DLD1 (cell line): ENCODE measurements at regions not wholly inside any gene's neighbourhood (a gene's known extent, or its start where the extent isn't known, plus 50 kb on each side); places are given as distances from the start of the nearest gene placed in this dataset.
"Not testable (repeated sequence)": the region's sequence is repeated elsewhere in the genome, so short reads cannot be mapped to it uniquely, and the experiment has no call there.

Source experiments
- in situ Hi-C: cut with HindIII; loops from 2 replicates; pipeline ENCODE4 v1.10.0; 2017; ENCODE audit warnings: low sequenced_read_pairs

DNA sequence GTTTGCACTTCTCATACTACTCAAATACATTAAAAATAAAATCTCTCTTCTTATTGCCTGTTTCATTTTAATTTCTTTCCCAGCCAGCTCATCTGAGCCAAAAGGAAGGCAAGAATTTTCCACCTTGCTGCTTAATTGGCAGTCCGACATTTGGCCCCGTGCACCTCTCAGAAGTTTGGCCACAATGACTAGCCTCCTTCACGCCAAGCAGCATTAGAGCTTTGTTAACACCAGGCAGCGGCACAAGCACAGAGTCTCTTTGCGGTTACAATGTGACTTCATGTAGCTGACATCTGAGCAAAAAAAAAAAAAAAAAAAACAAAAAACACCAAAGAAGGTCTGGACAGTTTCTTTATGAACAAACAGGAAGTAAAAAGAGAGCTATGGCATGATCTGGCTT, 248.9 kb downstream of the OSR1 start:
- in situ Hi-C loops, result no loop called here

DNA sequence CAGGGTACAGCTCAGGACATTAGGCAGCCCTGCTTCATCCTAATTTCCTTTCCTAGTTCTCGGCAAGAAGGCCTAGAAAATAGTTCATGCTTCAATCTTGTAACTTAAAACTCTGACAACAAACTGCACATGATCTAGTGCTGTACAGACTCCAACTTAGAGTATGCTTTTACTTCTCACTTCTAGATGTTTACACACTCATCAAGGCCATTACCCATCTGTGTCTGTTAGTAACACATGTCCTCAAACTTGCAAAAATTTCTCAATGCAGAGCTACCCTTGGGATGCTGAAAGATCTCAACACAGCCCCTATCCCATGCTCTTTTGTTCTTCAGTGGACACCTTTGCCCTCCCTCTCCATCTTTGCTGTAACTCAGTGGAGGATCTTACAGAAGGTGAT, 252.0 kb downstream of the OSR1 start:
- in situ Hi-C loops, result no loop called here

DNA sequence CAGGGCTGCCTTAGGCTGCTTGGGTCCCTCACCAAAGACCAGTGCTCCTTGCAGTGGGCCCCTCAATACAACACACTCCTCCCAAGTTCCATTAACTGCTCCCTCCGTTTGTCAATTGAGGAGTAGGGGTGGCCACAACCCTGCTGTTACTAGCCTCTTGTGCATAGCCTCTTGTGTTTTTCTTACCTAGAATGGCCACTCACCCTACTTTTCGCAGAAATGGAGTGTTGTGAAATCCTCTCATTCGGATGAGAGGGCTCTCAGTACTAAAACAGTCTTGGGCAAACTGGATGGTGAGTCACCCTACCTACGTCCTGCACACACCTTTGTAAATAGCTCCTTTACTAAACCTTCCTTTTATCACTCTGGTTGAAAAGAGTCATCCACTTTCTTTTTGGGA, 253.9 kb downstream of the OSR1 start:
- in situ Hi-C loops, result no loop called here

DNA sequence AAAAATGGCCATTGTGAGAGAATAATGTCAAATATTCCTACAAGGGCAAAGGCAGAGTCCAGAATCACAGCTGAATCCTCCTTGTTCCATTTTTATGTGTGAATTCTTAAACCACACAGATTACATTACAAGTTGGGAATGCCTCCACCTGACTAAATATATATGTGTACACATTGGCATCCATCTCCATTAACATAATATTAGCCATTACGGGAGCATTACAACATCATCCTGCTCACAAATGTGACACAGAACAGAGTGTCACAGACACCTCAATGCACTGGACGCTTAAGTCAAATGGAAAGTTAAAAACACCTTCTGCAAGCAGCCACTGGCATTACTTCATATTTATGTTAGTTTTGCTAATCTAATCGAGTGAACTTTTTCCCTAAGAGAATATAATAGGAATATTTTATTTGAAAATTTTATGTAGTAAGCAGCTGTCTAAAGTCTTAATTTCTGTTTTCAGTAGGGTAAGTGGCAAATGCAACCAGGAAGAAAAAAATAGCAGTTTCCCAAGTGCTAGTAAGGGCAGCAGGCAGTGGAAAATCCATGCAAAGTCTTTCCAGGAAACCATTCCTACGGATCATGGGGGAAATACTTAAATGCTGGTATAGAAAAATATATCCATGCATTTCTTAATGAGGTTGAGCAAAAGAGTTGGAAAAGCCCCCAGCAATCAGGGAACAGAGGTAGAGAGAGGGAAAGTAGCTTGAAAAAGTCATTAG, 255.6 kb downstream of the OSR1 start:
- in situ Hi-C loops, result no loop called here

DNA sequence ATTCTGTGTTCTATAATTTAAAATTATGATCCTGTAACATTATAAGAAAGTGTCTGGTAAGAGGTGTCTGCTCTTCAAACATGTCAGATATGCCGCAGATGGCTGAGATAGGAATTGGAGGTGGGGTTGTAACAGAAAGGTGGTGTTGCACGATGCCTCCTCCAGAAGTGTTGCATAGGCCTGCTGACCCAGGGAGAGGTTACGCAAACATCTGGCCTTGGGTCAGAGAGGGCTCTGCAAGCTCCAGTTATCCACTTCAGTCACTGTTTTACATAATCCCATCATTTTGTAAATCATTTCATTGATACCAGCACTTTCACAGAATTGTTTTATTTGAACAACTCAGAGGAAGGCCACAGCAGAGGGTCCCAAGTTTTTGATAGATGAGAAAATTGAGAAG, 256.5 kb downstream of the OSR1 start:
- in situ Hi-C loops, result no loop called here

DNA sequence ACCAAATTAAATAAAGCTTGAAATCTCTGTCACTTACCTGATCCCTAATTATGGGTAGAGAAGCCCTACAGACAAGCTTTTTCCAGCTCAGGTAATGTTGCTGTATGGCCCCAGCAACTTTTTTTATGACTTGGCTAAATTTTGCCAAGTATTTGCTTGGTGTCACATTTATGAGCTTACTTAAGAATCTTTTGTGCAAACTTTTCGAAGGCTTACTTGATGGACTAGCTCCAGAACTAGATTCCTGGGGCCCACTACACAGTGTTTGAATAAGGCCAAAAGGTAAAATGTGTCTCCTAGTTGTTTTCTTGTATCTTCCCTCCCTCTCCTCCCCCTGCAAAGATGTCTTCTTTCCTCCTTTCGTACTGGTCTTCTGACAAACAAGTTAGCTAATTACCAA, 257.9 kb downstream of the OSR1 start:
- in situ Hi-C loops, result no loop called here

DNA sequence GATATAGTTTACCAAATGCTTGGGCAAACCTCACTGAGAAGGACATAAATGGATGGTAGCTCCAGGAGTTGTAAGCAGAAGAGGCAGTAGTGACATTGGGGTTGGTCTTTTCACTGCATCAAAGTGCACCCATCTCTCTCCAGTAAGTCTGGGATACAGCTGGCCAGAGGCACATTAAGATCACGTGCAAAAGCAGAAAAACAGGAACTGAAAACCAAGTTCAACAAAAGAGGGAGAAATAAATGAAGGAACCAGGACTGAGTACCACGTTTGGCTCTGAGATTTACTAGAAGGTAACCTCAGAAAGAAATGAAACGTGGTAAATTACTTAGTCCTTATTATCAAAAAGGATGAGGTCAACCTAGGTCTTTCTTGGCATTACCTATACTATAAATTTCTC, 259.2 kb downstream of the OSR1 start:
- in situ Hi-C loops, result no loop called here

DNA sequence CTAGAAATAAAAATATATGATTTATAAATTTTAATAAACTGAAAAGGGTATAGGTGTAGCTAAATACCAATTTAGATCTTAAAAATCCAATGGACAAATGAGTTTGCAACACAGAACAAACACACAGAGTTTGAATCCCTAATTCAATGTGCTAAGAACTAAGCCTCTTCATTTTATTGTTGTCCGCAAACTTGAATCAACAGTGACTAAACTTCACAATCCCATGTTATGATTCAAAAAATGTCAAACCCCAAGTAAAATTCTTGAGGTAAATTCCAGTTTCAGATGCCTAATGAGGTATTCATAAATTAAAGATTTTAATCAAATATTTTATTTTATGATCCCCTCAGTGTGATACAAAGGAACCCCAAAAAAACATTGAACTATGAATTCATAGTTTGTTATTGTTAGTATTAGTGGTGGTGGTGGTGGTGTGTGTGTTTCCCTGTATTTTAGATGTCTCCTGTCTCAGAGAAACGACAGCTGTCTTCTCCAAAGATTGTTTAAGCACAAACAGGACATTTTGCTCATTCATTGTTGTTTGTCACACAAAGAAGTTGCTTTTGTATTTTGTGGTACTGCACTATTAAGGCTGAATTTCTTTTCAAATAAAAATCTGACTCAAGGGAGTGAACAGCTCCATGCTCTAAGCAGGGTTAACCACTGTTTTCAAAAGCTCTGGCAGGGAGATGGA, 259.8 kb downstream of the OSR1 start:
- in situ Hi-C loops, result no loop called here

DNA sequence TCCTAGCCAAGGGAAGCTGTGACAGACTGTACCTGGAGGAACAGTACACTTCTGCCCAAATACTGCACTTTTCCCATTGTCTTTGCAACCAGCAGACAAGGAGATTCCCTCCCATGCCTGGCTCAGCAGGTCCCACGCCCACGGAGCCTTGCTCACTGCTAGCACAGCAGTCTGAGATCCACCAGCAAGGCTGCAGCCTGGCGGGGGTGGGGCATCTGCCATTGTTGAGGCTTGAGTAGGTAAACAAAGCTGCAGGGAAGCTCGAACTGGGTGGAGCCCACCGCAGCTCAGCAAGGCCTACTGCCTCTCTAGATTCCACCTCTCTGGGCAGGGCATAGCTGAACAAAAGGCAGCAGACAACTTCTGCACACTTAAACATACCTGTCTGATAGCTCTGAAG, 268.9 kb downstream of the OSR1 start:
- in situ Hi-C loops, result not testable (repeated sequence)

DNA sequence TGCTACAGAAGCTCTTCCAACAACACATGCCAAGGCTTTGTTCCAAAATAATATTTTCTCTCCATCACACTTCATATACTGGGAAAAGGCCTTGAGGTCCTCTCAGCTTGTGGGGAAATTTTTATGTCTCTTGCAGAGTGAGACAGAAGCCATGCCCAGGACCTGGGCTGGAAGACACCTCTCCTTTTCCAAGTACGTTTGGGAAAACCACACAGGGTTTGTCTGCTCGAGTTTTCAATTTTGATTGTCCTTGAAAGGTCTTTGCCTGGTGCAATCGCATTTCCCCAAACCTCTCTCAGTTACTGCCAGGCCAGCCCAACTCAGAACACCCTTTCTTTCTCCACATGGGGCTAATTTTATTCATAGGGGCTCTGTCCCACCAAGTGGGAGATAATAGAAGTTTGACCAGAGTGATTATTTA, 272.2 kb downstream of the OSR1 start:
- in situ Hi-C loops, result no loop called here

DNA sequence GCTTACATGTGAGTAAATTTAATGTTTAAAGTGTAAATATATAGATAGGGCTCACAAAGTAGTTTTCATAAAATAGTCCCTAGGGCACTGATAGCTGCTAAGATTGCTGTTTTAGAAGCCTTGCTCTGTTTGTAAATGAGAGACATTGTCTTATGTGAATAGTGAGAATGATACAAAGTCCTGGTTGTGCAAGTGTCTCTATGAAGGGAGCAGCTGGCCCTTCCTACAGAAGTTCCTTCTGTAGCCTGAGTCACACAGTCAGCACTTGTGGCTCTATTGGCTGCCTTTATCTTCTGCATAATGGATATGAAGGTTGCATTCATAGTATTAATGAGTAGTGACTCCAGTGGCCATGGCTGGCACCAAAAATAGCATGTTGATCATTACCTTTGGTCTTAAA, 279.7 kb downstream of the OSR1 start:
- in situ Hi-C loops, result no loop called here

DNA sequence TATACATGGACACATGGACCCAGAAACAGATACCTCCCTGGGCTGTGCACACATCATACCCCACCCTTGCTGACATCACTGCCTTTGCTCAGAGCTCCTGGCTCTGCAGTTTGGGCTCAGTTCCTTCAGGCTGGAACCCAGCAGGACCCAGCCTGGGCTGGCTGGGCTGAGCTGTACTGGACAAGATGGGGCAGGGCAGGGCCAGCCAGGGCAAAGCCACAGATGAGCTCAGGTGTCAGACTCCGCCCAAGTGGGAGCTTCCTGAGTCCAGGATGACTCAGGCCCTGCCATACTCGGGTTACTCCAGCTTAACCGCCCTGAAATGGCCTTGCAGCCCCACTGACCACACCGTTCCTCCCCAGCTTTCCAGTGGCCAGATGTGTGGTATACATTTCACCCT, 284.9 kb downstream of the OSR1 start:
- in situ Hi-C loops, result no loop called here

DNA sequence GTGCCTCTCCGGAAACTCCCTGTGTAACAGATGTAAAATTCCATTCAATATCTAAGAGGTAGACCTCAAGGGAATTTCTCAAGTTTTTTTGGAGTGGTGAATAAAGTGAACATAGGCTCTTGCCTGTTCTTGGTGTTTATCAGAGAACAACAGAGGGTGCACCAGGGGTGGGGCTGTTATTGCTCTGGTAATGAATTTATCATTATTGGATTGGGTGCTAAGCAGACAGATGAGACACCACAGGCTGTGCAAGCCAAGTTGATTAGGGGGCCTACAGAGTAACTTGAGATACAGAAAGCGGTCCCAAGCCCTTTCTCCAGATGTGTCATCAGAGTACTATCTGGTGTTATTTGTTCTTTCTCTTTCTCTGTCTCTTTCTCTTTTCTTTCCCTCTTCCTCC, 286.3 kb downstream of the OSR1 start:
- in situ Hi-C loops, result no loop called here

DNA sequence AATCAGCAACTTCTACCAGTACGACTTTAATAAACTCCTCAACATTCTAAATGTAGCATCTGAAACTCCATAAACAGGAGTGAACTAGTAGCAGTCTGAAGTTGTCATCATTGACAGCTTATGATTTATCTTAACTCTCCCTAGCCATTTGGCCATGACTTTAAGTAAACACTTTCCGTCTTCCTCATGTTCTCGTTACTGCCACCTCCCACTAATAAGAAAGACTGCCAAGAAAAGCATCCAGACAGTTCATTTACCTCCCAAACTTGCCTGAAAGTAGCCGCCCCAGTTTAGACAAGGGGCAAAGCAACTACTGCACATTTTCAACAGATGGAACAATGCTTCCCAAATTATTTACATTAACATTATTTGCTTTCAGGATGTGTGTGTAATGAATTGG, 287.5 kb downstream of the OSR1 start:
- in situ Hi-C loops, result no loop called here

DNA sequence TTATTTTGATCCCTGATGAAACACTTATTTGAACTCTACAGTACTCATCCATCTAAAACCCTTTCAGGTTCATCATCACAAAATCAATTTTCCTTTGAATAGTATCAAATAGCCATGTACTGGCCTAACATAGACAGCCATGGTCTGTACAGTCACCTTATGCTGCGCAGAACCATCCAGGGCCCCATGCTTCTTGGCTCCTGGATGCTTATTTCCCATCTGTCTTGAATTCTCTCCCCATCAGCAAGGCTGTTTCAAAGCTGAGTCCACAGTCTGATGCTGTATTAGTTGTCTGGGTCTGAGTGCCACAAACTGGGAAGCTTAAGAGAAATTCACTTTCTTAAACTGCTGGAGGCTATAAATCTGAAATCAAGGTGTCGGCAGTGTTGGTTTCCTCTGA, 290.2 kb downstream of the OSR1 start:
- in situ Hi-C loops, result no loop called here

DNA sequence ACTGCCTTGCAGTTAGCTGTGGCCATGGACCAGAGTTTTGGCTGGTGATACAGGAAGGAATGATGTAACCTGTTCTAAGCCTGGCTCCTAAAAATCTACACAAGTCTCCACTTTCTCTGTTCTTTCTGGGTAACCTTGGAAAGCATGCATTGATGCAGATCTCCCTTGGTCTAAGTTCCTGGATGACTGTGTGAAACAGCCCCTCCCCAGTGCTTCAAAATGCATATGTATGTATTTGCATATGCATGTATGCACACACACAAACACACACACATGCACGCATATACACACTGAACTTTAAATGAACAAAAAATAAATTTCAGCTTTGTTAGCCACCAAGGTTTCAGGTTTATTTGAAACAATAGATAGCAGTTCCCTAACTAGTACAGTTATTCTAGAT, 296.1 kb downstream of the OSR1 start:
- in situ Hi-C loops, result no loop called here

DNA sequence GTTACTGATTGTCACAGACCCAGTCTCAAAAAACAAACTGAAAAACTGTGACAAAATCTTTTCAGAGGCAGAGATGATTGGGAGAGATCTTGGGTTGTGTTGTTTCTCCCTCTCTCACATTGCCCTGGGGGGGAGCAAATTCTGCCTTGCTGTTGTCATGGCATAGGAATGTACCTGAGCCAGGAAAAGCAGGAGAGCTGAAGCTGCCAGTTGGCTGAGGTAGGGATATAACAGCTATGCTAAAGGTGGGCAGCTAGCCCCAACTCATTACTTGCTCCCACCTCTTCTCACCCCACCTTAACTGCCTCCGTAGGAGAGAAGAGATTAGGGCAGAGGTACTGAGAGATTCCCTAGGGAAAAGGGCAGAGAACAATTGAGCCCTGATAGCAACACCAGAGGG, 299.3 kb downstream of the OSR1 start:
- in situ Hi-C loops, result no loop called here

DNA sequence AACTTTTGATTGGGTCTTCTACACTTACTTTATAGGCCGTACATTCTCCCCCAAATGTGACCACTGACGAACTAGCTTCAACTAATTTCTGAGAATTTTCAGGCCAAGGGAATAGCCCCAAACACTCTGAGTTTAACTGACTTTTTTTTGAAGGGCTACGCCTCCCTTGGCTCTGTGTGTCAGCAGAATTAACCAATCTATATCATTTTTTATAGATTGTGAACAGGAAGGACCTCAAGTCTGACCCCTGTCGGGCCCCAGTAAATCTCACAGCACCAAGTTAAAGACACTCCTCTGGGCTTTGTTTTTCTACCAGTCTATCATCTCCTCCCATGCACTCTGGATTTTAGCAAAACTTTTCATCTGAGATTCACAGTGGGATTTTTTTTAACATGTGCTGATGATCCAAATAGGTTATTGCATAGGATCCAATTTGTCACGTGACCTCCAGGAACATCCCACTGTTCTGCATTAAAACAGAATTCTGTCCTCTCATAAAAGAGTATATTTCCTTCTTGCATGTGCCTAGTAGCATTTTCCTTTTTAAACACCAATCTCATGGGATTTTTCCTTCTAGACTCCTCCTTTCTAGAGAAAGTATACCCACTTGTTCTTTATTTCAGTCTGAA, 307.1 kb downstream of the OSR1 start:
- in situ Hi-C loops, result no loop called here

DNA sequence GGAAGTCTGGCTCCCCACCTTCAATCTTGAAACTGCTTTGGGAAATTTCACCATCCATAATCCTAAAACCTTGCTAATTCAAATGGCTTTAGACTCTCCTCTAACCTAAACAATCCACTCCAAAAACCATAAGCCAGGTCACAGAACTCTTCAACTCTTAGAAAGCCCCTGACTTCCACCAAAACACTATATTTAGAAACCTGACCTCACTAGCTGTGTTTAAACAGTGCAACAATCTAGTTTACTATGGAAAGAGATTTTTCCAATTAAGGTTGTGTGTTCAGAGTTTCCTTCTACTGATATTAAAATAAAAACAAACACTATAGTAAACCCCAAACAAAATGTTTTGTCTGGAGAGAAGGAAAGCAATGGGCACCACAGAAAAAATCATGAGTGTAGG, 308.1 kb downstream of the OSR1 start:
- in situ Hi-C loops, result no loop called here

DNA sequence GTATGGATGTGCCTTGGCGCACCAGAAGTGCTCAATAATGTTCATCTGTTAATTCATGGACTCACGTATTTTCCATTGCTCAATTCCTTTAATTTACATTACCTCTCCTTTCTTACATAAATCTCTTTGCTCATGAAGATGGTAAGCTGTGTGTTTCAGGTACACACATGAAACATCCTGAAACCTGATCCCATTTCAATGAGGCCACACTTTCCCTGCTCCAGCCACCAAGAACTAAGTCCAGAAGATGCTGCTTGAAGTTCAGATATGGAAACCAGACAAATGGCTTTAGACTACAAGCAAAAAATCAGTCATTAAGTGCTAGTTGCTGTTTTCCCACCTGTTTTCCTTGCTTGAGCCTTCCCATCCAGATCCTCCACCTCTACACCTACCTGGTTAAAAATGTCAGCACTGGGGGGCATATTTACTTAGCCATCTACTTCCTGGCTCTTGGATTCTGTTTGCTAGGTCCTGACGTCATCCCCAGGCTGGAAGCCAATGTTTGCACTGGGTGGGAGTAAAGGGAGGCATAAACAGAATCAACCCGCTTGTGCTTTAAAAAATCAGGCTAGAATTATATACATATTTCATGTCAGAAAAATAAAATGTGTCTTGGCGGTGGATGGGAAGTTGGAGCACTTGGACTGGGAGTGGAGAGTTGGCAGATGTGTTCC, 309.7 kb downstream of the OSR1 start:
- in situ Hi-C loops, result no loop called here

DNA sequence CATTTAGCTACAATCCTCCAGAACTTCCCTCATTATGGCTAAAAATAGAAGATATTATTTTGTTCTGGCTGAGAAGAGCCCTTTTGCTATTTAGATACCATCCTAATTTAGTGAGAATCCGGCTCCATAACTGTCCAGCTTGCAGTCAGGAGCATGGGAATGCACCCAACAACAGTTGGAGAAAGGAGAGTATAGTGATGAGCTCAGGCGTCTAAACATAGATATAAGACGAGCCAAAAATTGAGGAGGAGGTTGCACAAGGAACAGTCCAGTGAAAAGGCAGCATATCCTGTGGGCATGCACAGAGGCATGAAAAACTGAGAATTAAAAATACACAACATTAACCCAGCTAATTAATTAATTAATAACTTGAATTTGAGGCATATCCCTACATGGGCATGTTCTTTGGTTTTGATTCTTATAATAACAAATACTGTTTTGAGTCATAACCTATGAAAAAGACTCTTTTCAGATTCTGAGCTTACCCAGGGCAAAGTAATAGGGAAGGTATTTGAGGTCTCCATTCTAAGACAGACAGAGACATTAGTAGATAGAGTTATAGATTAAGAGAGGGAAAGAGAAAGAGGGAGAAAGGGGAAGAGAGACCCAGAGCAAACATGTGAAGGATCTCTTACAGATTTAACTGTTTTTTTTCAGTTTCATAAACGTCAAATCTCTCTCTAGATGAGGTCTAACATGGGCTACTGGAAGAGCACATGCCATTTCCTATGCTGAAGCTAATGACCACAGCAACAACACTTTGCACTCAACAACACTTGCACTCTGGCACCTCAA, 311.2 kb downstream of the OSR1 start:
- in situ Hi-C loops, result no loop called here
